ENCODE measurements at regions not wholly inside any gene's neighbourhood (a gene's known extent, or its start where the extent isn't known, plus 50 kb on each side); places are given as distances from the start of the nearest gene placed in this dataset.

DNA sequence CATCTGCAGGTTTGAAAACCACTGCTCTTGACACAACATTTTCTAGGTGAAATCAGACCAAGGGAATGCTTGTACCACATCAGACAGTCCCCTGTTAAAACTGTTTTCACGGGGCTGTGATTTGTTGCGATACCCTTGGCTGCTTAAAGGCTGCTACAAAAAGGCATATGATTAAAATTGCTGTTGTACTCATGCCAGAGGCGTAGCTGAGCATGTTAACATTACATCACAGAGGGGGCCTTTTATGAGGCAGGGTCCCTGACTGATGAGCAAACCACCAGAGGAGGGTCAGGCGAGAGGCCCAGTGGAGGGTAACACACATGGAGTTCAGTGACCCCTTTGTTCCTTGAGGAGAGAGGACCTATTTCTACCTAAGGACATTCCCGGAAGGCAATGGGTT, 70.4 kb upstream of the CDYL start:
- H3K27ac ChIP-seq, result no peak overlapping the region
- TF ChIP-seq POLR2A (IDR thresholded peaks at IDR 0.05), result no peak
- TF ChIP-seq POLR2AphosphoS5 (IDR thresholded peaks at IDR 0.05), result no peak
- TF ChIP-seq, protein P1, sequence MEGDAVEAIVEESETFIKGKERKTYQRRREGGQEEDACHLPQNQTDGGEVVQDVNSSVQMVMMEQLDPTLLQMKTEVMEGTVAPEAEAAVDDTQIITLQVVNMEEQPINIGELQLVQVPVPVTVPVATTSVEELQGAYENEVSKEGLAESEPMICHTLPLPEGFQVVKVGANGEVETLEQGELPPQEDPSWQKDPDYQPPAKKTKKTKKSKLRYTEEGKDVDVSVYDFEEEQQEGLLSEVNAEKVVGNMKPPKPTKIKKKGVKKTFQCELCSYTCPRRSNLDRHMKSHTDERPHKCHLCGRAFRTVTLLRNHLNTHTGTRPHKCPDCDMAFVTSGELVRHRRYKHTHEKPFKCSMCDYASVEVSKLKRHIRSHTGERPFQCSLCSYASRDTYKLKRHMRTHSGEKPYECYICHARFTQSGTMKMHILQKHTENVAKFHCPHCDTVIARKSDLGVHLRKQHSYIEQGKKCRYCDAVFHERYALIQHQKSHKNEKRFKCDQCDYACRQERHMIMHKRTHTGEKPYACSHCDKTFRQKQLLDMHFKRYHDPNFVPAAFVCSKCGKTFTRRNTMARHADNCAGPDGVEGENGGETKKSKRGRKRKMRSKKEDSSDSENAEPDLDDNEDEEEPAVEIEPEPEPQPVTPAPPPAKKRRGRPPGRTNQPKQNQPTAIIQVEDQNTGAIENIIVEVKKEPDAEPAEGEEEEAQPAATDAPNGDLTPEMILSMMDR (IDR thresholded peaks at IDR 0.05), result no peak
- TF ChIP-seq EP300 (IDR thresholded peaks at IDR 0.05), result no peak
- 87 to 94% methylated on average over 5 of the region's 5 CpGs for WGBS, 2 donors
- no peak overlapping the region for H3K4me3 ChIP-seq
- H3K9me3 ChIP-seq, result peaks cover 0 to 4% (median 0%) of the 10 kb centered on the region in 4 donors
- H3K27me3 ChIP-seq, result no peaks in the 10 kb centered on the region
- H3K36me3 ChIP-seq, result no peaks in the 10 kb centered on the region
- DNase-seq (no peak), ATAC-seq (ENCODE audit: low FRiP score in 2 of 2) (no peak)
- H3K4me1 ChIP-seq, result no peaks in the 10 kb centered on the region

DNA sequence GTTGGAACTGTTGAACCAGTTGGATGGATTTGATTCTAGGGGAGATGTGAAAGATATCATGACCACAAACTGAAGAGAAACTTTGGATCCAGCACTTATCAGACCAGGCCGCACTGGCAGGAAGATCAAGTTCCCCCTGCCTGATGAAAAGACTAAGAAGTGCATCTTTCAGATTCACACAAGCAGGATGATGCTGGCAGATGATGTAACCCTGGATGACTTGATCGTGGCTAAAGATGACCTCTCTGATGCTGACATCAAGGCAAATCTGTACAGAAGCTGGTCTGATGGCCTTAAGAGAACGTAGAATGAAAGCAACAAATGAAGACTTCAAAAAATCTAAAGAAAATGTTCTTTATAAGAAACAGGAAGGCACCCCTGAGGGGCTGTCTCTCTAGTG, 72.8 kb upstream of the CDYL start:
- WGBS, 2 donors, result 71 to 75% methylated on average over 3 of the region's 3 CpGs
- TF ChIP-seq POLR2AphosphoS5 (IDR thresholded peaks at IDR 0.05) (no peak), EP300 (IDR thresholded peaks at IDR 0.05) (no peak), POLR2A (IDR thresholded peaks at IDR 0.05) (no peak)
- TF ChIP-seq, protein P1 (IDR thresholded peaks at IDR 0.05), result no peak
- Histone ChIP-seq H3K9me3 (peaks cover 0 to 4% (median 0%) of the 10 kb centered on the region in 4 donors), H3K4me1 (no peaks in the 10 kb centered on the region), H3K27ac (no peak overlapping the region), H3K4me3 (no peak overlapping the region), H3K27me3 (no peaks in the 10 kb centered on the region), H3K36me3 (no peaks in the 10 kb centered on the region)
- DNase-seq (no peak), ATAC-seq (ENCODE audit: low FRiP score in 2 of 2) (no peak)

GRCh38 chr6:4698901-4699659, 77.1 kb upstream of the CDYL start:
- Histone ChIP-seq H3K4me3 (no peak overlapping the region), H3K9me3 (no peaks in the 10 kb centered on the region), H3K36me3 (no peaks in the 10 kb centered on the region), H3K27ac (no peak overlapping the region), H3K4me1 (no peaks in the 10 kb centered on the region), H3K27me3 (no peaks in the 10 kb centered on the region)
- ATAC-seq (ENCODE audit: low FRiP score in 2 of 2) (no peak), DNase-seq (no peak)
- 72 to 86% methylated on average over 3 of the region's 3 CpGs for WGBS, 2 donors
- TF ChIP-seq, protein P1 (IDR thresholded peaks at IDR 0.05), result no peak
- TF ChIP-seq POLR2A (IDR thresholded peaks at IDR 0.05) (no peak), POLR2AphosphoS5 (IDR thresholded peaks at IDR 0.05) (no peak), EP300 (IDR thresholded peaks at IDR 0.05) (no peak)

- no peaks in the 10 kb centered on the region for H3K36me3 ChIP-seq
- TF ChIP-seq, protein P1 (IDR thresholded peaks at IDR 0.05), result no peak
- TF ChIP-seq POLR2A (IDR thresholded peaks at IDR 0.05), result no peak
- no peak for TF ChIP-seq POLR2AphosphoS5 (IDR thresholded peaks at IDR 0.05)
- no peak for TF ChIP-seq EP300 (IDR thresholded peaks at IDR 0.05)
- H3K4me3 ChIP-seq, result no peak overlapping the region
- peaks cover 0 to 9% (median 0%) of the 10 kb centered on the region in 4 donors for H3K4me1 ChIP-seq
- H3K27me3 ChIP-seq, result no peaks in the 10 kb centered on the region
- no peaks in the 10 kb centered on the region for H3K9me3 ChIP-seq
- H3K27ac ChIP-seq, result no peak overlapping the region
- no peak for ATAC-seq (ENCODE audit: low FRiP score in 2 of 2)
- no peak for DNase-seq
- 7 to 12% methylated on average over 4 of the region's 4 CpGs for WGBS, 2 donors
These were observed 82.8 kb upstream of the CDYL start for GRCh38 chr6:4693173-4693970.
